ENCODE measurements at regions not wholly inside any gene's neighbourhood (a gene's known extent, or its start where the extent isn't known, plus 50 kb on each side); places are given as distances from the start of the nearest gene placed in this dataset.
A peak's percentile ranks its signal among the peaks of the same experiment; 100 is the strongest.

DNA sequence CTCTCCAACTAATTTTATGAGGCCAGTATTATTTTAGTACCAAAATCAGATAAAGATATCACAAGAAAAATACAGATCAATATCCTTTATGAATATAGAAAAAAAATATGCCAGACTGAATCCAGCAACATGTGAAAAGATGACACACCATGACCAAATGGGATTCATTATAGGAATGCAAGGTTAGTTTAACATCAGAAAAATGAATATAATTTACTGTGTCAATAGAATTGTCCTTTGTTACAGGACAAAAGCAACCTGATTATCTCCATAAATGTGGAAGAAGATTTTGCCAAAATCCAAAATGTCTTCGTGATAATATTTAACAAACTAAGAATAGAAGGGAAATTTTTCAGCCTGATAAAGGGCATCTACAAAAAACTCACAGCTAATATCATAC, 66.4 kb upstream of the DAB2 start:
- DNase-seq = no peak

GRCh38 chr5:39489263-39489662, 64.5 kb upstream of the DAB2 start:
- DNase-seq = no peak

DNA sequence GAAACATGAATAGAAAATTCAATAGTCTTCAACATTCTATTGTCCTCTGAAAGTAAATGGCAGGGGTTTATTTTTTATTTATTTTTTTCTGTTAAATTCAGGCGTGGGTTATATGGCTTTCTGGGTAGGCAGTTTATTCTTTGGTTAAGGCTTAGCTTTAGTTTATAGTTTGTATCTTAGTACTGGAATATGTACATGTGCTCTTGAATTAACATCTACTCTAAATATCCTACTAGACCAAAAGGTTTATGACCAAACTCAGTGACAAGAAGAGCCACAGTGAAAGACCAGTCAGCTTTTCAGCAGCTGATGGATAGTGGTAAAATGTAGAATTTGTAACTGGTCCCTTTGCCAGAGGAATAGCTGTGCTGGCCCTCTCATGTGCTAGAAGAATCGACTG, 62.0 kb upstream of the DAB2 start:
- DNase-seq = no peak

- no peak for DNase-seq
Measured at GRCh38 chr5:39486361-39486760, 61.6 kb upstream of the DAB2 start.

DNA sequence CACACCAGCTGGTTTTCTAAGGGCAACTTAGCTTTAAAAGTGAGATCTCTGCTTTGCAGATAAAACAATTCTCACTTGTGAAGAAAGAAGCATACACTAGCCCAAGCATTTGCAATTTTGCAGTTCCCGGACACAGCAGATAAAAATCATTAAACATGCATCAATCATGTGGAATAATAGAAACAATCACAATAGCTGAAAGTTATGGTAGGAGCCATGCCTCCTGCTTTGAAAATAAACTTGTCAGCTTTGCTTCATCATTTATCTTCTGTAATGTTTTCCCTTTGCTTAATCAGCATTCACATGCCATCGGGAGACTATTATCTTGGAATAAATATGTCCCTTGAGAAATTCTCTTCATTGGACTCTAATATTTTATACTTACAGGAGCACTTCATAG, 60.3 kb upstream of the DAB2 start:
- DNase-seq = no peak

GRCh38 chr5:39484673-39485072, 59.9 kb upstream of the DAB2 start:
- DNase-seq = no peak

DNA sequence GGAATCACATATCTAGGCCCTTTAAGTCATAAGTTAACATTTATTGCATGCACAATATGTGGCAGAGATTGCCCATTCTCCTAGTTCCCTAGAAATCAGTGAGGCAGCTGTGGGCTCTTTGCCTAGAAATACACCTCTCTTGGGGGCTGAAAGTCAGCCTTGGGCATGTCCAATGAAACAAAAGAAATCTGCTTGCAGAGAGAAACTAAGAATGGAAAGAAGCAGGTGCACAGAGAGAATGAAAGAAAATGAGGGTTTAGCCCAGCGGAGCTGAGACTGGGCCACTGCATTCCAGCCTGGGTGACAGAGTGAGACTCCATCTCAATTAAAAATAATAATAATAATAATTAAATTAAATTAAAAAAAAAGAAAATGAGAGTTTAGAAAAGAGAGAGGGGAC, 57.3 kb upstream of the DAB2 start:
- DNase-seq = no peak

- no peak for DNase-seq
Measured at GRCh38 chr5:39479537-39479936, 54.8 kb upstream of the DAB2 start.

- peak; percentile 47 for DNase-seq
Measured at GRCh38 chr5:39478863-39479262, 54.1 kb upstream of the DAB2 start.

- no peak for DNase-seq
Measured at GRCh38 chr5:39476843-39477220, 52.1 kb upstream of the DAB2 start.

DNA sequence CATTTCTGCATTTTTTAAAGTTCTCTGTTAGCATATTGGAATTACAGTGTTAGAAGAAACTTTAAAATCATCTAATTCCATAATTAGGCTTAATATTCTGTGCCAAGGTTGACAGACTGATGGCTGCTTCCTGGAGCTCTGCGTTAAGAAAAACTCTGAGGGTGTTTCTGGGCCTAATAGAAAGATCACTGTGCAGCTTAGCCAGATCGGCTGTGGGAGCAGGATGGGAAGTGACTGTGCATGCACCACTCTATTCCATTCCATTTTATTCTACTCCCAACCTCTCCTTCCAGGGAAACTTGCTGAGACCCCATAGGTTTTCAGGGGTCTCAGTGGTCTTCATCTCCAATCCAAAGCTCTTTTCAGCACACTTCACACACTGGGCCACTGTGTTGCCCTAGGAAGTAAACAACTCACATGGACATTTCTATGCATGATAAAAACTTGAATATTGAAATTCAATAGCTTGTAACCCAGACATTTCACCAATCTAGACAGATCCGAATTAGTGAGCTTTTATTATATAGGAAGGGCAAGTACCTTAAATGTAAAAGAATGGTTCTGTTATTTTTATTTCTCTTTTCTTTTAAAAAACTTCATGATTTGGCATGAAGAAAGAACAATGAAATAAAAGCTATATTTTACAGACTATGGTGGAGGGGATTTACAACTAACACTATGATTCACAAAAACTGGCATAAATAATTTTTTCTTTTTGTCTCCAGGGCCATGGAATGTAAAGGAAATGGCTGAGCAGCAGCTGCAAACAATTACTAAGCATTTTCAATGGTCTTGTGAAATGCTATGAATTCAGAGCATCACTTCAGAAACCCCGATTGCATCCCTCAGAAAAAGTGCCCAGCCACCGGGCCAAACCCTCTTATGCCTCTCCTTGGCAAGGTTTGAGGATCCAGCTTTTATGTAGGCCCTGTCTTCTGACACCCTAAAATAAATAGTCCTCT, 51.4 kb upstream of the DAB2 start:
- DNase-seq = peak; percentile 37

DNA sequence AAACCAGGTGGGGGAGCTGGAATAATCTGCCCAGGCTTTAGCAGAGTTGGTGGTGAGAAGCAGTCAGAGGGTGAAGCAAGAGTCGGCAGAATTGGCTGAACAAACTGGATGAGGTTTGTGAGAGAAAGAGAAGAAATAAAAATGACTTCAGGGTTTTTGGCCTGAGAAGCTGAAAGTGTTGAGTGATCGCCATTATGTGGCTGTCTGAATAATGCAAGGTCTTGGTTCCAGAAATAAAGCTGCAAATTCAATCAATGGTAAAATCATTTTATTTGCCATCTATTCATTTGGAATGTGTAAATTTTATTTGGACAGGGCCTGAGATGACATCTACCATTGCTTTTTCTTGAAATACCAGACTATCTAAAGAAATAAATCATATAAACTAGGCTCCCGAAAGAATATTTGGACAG, 50.4 kb upstream of the DAB2 start:
- DNase-seq = no peak

Measured in NCI-H226 (cell line).